ENCODE measurements at regions not wholly inside any gene's neighbourhood (a gene's known extent, or its start where the extent isn't known, plus 50 kb on each side); places are given as distances from the start of the nearest gene placed in this dataset.

GRCh38 chr6:14375930-14376329, 258.4 kb downstream of the CD83 start:
- ChIA-PET POLR2A (no interaction called here), CTCF (no interaction called here), RAD21 (ENCODE audit: low non-redundant PET in 1 of 2, low total read pairs in 2 of 2, uncharacterized antibody in 2 of 2, unreplicated experiment in 2 of 2) (no interaction called here)
- BruUV-seq (replicated peaks), result no TSS peak
- Histone ChIP-seq H2AFZ (ENCODE audit: low read depth, low read length, poor library complexity, severe bottlenecking) (no peak overlapping the region), H3K27me3 (ENCODE audit: insufficient read depth, low read length) (no peaks in the 10 kb centered on the region), H3K9me3 (ENCODE audit: control insufficient read depth in 1 of 2, insufficient read depth in 1 of 2, low read depth in 1 of 2, low read length in 2 of 2) (no peaks in the 10 kb centered on the region), H3K9me2 (ENCODE audit: insufficient read depth) (no peaks in the 10 kb centered on the region), H3K79me2 (ENCODE audit: insufficient read depth, low read length) (no peaks in the 10 kb centered on the region), H3K4me2 (ENCODE audit: low read length) (no peak overlapping the region), H3K4me3 (replicated peaks in 1 of 2; ENCODE audit: low read depth in 1 of 2, low read length in 2 of 2) (no peak overlapping the region), H4K20me1 (ENCODE audit: insufficient read depth) (no peaks in the 10 kb centered on the region), H3K4me1 (ENCODE audit: control insufficient read depth in 1 of 2, insufficient read depth in 2 of 2, low read length in 2 of 2) (no peaks in the 10 kb centered on the region), H3K9ac (ENCODE audit: low read length) (no peak overlapping the region), H3K36me3 (ENCODE audit: control insufficient read depth in 1 of 2, insufficient read depth in 2 of 2, low read length in 2 of 2) (no peaks in the 10 kb centered on the region), H3K27ac (ENCODE audit: low read depth, low read length) (no peak overlapping the region)
- intact Hi-C loops (cut with micrococcal nuclease), result no loop called here
- ATAC-seq (no peak), DNase-seq (ENCODE audit: low read depth, low spot score) (no peak)
- TF ChIP-seq SIN3A (IDR thresholded peaks at IDR 0.05; ENCODE audit: low read depth), result no peak
- no peak for TF ChIP-seq EGR1 (IDR thresholded peaks at IDR 0.05; ENCODE audit: low read depth)
- no peak for TF ChIP-seq ELF1 (IDR thresholded peaks at IDR 0.05; ENCODE audit: borderline replicate concordance, low read depth)

GRCh38 chr6:14379568-14379967, 262.0 kb downstream of the CD83 start:
- ATAC-seq (no peak), DNase-seq (ENCODE audit: low read depth, low spot score) (no peak)
- Histone ChIP-seq H3K27ac (ENCODE audit: low read depth, low read length) (no peak overlapping the region), H3K79me2 (ENCODE audit: insufficient read depth, low read length) (no peaks in the 10 kb centered on the region), H3K4me1 (ENCODE audit: control insufficient read depth in 1 of 2, insufficient read depth in 2 of 2, low read length in 2 of 2) (no peaks in the 10 kb centered on the region), H3K27me3 (ENCODE audit: insufficient read depth, low read length) (no peaks in the 10 kb centered on the region), H4K20me1 (ENCODE audit: insufficient read depth) (no peaks in the 10 kb centered on the region), H3K4me2 (ENCODE audit: low read length) (no peak overlapping the region), H3K9me3 (ENCODE audit: control insufficient read depth in 1 of 2, insufficient read depth in 1 of 2, low read depth in 1 of 2, low read length in 2 of 2) (no peaks in the 10 kb centered on the region), H3K9me2 (ENCODE audit: insufficient read depth) (no peaks in the 10 kb centered on the region), H3K36me3 (ENCODE audit: control insufficient read depth in 1 of 2, insufficient read depth in 2 of 2, low read length in 2 of 2) (no peaks in the 10 kb centered on the region), H3K9ac (ENCODE audit: low read length) (no peak overlapping the region), H3K4me3 (replicated peaks in 1 of 2; ENCODE audit: low read depth in 1 of 2, low read length in 2 of 2) (no peak overlapping the region), H2AFZ (ENCODE audit: low read depth, low read length, poor library complexity, severe bottlenecking) (no peak overlapping the region)
- no TSS peak for BruUV-seq (replicated peaks)
- TF ChIP-seq TCF7L2 (IDR thresholded peaks at IDR 0.05; ENCODE audit: borderline replicate concordance, extremely low read depth, insufficient read depth, insufficient read length) (no peak), YY1 (IDR thresholded peaks at IDR 0.05; ENCODE audit: extremely low read depth, insufficient replicate concordance, low read depth, low read length) (no peak), CTCF (IDR thresholded peaks at IDR 0.05 in 2 of 3, conservative IDR thresholded peaks at IDR 0.05 in 1 of 3; ENCODE audit: borderline replicate concordance in 1 of 3, insufficient read depth in 1 of 3, low read depth in 2 of 3, low read length in 2 of 3) (no peak), CBX3 (IDR thresholded peaks at IDR 0.05; ENCODE audit: low read depth) (no peak), MAX (IDR thresholded peaks at IDR 0.05) (no peak)
- ChIA-PET POLR2A (no interaction called here), CTCF (no interaction called here), RAD21 (ENCODE audit: low non-redundant PET in 1 of 2, low total read pairs in 2 of 2, uncharacterized antibody in 2 of 2, unreplicated experiment in 2 of 2) (no interaction called here)
- intact Hi-C loops (cut with micrococcal nuclease), result no loop called here

Measured in HCT116 (cell line).